K562 (cell line): ENCODE measurements at regions not wholly inside any gene's neighbourhood (a gene's known extent, or its start where the extent isn't known, plus 50 kb on each side); places are given as distances from the start of the nearest gene placed in this dataset.

Experiments used
- MGA ChIP-seq: fragments of 450-650 bp; IDR thresholded peaks from 2 replicates; pipeline ENCODE4 v1.6.1; 2016; ENCODE audit warnings: mild to moderate bottlenecking, moderate library complexity
- TSC22D4 ChIP-seq: fragments of 450-650 bp; IDR thresholded peaks from 2 replicates; pipeline ENCODE4 v1.6.1; 2016; ENCODE audit warnings: missing genetic modification characterization, missing biosample characterization, control low read depth

GRCh38 chr4:181701894-181702293, 541.3 kb upstream of the TENM3 start (continued):
- TF ChIP-seq MGA: no peak
- no peak for TF ChIP-seq TSC22D4
